HG02610 (cell line): ENCODE measurements at regions not wholly inside any gene's neighbourhood (a gene's known extent, or its start where the extent isn't known, plus 50 kb on each side); places are given as distances from the start of the nearest gene placed in this dataset.
"Not testable (repeated sequence)": the region's sequence is repeated elsewhere in the genome, so short reads cannot be mapped to it uniquely, and the experiment has no call there.

Experiments
- ATAC-seq: cut with Tn5 transposase; IDR thresholded peaks from one replicate; pipeline ENCODE4 v1.9.1; 2021; ENCODE audit warnings: mild to moderate bottlenecking, moderate library complexity; ENCODE audit not compliant: unreplicated experiment

GRCh38 chr6:94557207-94557606 lies 1020.1 kb upstream of the MANEA start:
- not testable (repeated sequence) for ATAC-seq

- ATAC-seq: no peak
Observed at GRCh38 chr6:94548201-94548600, 1029.1 kb upstream of the MANEA start.

DNA sequence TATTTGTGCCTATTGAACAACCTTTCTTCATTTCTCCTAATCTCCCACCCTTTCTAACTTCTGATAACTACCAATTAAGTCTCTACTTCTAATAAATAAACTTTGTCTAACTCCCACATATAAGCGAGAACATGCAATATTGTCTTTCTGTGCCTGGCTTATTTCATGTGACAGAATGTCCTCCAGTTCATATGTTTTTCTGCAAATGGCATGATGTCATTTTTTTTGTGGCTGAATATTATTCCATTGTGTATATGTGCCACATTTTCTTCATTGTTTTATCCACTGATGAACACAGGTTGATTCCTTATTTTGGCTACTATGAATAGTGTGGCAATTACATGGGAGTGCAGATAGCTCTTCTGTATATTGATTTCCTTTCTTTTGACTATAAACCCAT lies 1041.5 kb upstream of the MANEA start:
- no peak for ATAC-seq

DNA sequence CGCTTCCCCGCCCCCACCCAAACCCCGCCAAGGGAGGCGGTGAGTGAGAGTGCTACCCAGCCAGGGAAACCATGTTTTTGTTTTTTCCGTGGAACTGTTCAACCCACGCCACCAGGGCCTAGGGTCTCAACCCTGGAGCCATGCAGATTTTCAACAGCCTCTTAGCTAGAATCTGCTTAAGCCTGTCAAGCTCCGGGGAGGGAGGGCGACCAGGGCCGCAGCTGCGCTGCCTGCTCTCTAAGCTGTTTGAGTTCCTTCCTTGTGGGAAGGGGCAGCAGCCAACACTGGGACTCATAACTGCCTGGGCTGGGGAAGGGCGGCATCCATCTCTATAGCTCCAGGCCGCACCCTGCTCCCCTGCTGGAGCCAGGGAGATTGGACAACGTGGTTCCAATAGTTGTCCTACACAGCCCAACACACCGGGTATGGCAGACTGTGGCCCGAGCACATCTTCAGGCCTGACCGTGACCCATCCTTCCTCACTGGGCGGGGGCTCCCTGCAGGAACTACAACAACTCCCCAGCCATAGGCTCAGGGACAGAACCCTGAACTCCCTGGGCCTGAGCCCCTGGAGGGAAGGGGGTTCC lies 1065.7 kb upstream of the MANEA start:
- ATAC-seq: no peak

GRCh38 chr6:94510877-94511276 lies 1066.5 kb upstream of the MANEA start:
- ATAC-seq: no peak

DNA sequence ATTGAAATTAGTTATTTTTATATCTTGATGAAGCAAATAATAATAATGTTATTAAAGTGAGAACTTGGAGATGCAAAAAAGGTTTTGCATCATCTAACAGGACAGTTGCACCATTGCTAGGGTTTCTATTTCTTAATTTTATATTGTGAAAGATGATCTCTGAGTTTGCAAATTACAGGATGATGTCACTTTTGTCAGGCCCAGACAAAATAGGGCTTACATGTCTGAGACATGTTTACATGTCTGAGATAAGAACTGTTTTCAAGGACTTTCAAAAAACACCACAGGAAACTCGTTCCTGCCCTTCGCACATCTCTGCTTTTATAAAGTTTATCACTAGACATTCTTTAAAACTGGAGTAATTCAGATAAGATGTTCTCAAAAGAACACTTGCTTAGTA lies 1075.8 kb upstream of the MANEA start:
- ATAC-seq: no peak

DNA sequence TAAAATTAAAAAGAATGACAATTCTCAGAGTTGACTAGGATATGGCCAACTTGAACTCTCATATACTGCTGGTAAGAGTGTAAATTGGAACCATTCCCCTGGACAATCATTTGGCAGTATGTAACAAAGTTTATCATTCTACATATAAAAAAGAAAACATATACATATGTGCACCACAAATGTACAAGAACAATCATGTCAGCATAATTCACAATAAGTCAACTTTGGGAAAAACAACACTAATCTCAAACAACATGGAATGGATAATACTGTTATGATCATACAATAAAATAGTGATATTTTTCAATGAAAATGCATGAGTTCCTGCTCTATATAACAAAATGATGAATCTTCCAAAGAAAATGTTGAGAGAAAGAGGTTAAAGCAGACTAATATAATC lies 1078.7 kb upstream of the EPHA7 start:
- no peak for ATAC-seq

- no peak for ATAC-seq
Observed at GRCh38 chr6:94494500-94494899, 1075.1 kb upstream of the EPHA7 start.

GRCh38 chr6:94487371-94487770 lies 1068.0 kb upstream of the EPHA7 start:
- ATAC-seq: no peak

- no peak for ATAC-seq
Observed at GRCh38 chr6:94478133-94479005, 1059.0 kb upstream of the EPHA7 start.

GRCh38 chr6:94468830-94469229 lies 1049.5 kb upstream of the EPHA7 start:
- no peak for ATAC-seq

- ATAC-seq: no peak
Observed at GRCh38 chr6:94464018-94464510, 1044.7 kb upstream of the EPHA7 start.

DNA sequence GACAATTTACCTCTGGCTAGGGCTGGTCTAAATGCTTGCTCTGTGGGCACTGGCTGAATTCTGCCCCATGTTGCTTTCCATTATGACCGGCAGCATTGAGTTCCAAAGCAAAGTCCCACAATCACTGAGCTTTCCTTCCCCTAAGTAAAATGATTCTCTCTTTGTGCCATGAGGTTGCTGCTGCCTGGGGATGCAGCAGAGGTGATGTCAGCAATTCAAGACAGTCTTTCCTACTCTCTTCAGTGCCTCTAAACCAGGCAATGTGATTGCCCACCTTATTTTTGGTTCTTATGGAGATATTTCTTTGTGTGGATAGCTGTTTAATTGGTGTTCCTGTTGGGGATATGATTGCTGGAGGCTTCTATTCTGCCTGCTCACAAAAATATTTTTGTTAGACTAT lies 1043.9 kb upstream of the EPHA7 start:
- ATAC-seq: no peak

DNA sequence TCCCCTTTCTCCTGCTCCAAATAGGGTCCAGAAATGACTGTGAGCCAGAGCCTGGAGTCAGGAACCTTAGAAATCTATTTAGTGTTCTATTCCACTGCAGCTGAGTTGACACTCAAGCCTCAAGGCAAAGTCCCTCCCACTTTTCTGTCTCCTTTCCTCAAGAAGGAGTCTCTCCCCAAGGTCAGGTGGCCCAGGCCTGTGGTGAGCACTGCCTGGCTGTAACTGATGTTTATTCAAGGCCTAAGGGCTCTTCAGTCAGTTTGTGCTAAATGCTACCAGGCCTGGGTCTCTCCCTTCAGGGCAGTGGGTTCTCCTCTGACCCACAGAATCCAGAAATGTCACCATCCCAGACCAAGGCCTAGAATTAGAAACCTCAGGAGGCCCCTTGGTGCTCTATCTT lies 1042.9 kb upstream of the EPHA7 start:
- no peak for ATAC-seq

- no peak for ATAC-seq
Observed at GRCh38 chr6:94456266-94456665, 1036.9 kb upstream of the EPHA7 start.

DNA sequence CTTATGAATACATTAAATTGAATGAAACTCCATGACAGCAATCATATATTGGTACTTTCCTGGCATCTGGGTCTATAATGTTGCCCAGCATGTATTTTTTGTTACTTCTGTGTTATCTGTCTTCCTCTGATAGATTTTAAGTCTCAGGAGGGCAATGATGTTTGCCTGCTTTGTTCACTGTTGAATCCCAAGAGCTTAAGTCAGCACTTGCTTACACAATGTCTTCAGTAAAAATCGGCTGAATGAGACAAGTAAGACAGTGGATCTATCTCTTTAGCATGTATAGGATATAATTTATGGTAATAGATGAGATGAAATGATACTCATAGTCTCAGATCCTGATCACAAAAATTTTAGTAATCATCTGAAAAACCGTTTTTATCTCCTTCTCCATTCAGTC lies 1034.9 kb upstream of the EPHA7 start:
- ATAC-seq: no peak

GRCh38 chr6:94446120-94446519 lies 1026.8 kb upstream of the EPHA7 start:
- no peak for ATAC-seq

- no peak for ATAC-seq
Observed at GRCh38 chr6:94443701-94444100, 1024.3 kb upstream of the EPHA7 start.

GRCh38 chr6:94424692-94425091 lies 1005.3 kb upstream of the EPHA7 start:
- ATAC-seq: no peak

- ATAC-seq: no peak
Observed at GRCh38 chr6:94417363-94417762, 998.0 kb upstream of the EPHA7 start.

DNA sequence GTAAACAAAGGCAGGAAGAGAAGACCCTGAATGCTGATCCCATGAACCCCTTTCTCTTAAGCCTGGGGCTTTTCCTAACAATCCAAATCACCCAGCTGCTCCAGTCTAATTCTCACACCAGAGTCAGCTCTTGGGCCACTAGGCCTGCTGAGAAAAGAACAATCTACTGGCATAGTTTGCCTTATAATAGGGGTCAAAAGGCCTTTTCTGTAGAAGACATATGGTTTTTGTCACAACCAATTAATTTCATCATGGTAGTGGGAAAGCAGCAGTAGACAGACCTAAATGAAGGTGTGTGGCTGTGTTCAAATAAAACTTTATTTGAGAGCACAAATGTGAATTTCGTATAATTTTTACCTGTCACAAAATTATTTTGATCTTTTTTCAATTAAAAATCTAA lies 994.7 kb upstream of the EPHA7 start:
- no peak for ATAC-seq

DNA sequence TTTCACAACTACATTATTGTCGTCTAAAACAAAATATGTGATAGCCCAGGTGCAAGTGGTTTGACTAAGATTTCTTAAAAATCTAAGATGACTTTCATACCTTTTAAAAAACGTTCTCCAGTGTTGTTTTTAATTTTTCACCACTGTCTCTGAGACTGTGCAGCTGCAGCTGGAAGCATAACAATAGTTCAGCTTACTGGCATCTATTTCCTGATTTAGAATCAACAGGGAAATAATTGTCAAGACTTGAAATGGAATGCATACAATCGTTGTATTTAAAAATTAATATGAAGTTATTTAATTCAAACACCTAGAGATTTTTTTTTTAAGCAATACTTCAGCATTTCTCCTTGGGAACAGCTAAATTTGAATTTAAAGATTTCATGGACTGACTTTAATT lies 982.0 kb upstream of the EPHA7 start:
- ATAC-seq: no peak
